ENCODE measurements at regions not wholly inside any gene's neighbourhood (a gene's known extent, or its start where the extent isn't known, plus 50 kb on each side); places are given as distances from the start of the nearest gene placed in this dataset.

DNA sequence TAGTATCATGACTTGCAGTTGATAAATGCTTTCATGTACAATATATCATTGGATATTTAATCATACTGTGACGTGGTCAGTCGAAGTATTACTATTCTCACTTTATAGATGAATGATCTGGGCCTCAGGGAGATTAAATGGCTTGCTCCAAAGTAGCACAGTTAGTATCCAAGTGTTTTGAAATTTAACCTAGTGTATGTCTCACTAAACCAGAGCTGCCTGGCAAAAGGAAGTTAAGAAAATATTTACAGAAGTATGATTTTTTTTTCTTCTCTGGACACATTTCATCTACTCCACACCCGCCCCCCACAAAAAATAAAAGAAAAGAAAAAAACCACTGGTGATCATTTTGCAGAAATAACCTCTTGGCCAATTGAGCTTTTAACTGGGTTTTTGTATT lies 71.9 kb upstream of the CXADR start:
- DNase-seq: no peak

DNA sequence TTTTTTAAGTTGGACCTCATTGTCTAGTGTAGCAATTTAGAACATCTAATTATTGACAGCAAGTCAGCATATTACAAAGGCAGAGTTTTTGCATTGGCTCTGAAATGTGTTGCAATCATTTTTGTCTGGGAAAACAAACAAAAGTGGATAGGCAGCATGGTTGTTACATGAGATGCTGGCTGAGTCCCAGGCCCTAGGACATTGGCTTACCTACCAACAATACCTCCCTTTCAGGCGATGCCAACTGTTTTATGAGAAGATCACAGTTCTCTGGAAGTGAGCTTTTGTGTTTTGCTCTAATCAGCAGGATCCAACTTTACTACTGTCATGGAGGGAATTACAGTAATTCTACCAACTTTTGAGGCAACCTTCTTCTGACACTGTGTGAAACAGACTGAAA lies 71.5 kb upstream of the CXADR start:
- no peak for DNase-seq

DNA sequence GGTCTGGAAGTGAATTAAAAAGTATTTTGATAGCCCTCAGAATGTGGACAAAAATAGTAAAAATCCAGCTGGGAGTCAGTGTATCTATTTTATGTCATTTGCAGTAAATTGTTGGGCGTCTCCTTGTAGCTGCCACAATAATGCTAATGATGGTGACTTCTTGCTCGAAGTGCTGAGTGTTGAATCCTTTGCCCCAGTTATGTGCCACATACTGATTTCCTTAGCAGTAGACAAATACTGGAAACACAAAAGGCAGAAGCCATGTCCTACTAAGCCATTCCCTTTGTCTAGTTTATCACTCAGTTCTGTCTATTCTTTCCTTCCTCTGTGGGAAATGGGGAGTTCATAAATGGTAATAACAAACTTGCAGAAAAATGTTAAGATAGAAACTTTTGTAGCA lies 70.7 kb upstream of the CXADR start:
- DNase-seq: no peak

DNA sequence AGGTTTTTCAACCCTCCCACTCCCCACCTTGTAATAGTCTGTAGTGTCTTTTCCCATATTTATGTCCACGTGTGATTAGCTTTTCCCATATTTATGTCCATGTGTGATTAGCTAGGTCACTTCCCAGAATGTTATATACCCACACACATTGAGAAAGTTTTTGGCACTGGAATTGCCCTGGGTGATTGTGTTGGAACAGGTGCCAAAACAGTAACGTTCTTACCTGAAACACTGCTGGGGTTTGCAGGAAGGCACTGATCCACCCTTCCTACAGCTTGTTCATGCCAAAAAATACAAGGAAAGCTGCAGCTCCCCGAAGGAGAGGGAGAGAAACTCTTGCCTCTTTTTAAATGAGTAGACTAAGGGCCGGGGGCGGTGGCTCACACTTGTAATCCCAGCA lies 68.0 kb upstream of the CXADR start:
- no peak for DNase-seq

DNA sequence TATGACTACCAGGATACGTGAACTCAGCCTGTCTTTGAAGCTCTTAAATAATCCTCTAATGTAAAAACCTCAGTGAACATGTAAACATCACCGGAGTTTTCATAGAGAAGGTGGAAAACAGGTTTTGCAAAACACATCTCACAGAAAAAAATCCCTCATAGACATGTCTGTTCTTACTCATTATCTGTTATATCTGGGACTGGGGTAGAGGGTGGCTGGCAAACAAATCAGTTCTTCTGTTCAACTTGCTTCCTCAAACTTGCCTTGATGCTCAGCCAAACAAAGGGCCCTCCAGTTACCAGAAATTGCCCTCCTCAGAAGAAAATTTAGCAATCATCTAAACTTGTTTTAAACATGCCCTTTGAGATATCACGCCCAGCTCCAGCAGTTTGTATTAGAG lies 66.1 kb upstream of the CXADR start:
- no peak for DNase-seq

DNA sequence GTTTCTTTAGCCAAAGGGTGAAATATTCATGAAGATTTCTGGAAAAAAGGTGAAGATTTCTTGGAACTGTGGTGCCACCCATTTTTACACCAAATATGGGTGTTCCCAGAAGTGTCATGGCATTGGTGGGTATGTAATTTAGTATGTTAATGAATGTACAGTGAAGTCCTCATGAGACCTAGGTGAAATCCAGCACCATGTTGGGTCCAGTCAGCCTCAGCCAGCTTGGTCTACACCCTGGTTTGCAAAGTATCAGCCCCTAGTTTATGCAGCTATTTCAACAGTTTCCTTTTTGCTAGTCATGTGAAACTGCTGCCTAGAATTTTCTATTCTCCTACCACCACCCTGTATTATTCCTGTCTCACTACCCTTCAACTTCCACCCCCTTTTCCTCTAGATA lies 63.1 kb upstream of the CXADR start:
- no peak for DNase-seq

DNA sequence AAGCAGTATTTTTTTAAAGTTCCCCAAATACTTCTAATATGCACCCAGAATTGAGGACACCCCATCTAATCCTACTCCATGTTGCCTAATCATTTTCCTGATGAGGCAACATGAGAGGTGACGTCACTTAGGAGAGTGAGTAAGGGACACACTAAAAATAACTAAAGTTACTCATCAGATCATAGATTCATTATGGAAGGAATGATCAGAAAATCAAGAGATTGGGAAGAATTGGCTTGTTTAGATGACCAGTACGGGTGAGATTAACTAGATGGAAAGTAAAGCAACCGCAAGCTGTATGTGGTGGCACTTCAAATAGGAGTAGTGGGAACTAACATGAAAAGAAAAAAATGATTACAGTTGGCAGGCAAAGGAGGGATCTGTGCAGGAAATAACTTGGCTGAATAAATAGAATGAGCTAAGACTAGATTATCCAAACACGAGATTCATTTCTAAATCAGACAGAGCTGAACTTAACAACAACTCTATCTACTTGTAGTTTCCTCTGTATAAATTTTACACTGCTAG lies 61.4 kb upstream of the CXADR start:
- DNase-seq: no peak

DNA sequence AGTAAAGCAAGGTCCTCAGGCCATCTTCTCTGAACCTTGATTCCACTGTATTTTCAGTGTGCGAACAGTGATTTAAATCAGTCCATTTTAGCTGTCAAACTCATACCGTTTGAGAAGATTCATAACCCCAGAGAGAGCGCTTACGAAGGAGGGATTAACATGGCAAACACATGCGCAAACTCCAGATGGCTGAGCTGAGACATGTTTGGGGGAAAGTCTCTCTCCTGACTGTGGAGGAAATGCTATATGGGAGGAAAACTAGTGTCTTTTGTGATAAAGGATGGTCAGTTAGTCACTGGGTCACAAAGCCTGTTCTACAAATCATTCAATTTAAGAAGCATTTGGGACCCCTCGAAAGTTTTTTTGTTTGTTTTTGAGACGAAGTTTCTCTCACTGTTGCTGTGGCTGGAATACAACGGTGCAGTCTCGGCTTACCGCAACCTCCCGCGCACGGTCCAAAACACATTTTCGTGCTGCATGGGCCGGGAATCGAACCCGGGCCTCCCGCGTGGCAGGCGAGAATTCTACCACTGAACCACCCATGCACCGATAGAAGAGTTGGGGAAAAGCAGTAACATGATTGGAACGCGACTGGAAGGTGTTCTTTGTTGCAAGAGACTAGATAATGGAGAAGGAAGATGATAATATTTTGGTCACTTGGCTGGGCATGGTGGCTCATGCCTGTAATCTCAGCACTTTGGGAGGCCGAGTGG lies 58.4 kb upstream of the CXADR start:
- no peak for DNase-seq

DNA sequence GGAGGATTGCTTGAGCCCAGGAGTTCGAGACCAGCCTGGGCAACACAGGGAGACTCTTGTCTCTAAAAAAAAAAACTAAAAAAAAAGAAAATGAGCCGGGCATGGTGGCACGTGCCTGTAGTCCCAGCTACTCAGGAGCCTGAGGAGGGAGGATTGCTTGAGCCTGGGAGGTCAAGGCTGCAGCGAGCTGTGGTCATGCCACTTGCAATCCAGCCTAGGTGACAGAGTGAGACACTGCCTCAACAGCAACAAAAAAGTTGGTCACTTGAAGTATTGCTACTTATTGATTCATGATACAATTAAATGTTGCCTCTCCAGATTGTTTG lies 57.9 kb upstream of the CXADR start:
- DNase-seq: no peak

DNA sequence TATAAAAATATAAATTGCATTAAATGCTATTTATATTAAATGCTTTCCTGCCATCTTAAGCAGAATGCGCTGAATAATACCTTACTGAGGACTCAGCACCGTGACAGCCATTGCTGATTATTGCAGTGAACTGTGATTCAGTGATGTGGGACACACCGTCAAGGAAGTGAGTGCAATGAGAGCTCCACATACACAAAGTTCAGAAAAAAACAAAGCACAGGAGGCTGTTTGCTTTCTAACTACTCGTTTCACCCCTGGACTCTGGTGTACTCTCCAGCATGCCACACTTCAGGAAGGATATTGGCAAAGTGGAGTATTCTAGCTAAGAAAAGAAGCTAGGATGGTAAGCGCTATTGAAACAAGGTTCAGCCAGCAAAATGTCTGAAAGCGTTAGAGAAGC lies 57.4 kb upstream of the CXADR start:
- DNase-seq: no peak

DNA sequence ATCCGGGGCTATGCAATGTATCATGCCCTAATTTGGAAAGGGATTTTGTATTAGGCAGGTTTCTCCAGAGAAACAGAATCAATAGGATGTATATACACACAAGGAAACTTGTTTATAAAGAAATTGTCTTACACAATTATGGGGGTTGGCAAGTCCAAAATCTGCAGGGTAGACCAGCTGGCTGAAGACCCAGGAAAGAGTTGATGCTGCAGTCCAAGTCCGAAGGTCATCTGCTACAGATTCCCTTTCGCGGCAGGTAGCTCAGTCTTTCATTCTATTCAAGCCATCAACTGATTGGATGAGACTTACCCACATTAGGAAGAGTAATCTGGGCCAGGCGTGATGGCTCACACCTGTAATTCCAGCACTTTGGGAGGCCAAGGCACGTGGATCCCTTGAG lies 54.6 kb upstream of the CXADR start:
- no peak for DNase-seq

DNA sequence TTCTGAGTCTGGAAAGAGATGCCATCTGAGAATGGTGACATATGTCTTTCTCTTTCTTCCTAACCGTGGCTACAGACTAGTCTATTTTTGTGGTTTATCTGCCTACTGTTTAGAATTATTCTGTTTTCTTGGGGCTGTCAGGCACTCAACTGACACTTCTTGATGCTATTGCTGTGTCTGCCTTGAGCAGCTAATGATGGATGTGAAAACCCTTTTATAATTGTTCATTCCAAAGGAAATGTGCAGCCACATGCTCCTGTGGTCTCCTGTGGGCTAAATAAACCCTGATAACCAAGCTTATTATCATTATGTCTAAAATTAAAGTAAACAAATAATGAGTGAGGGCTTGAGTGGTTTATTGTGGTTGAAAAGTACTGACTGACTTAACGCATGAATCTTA lies 52.7 kb upstream of the CXADR start:
- DNase-seq: no peak

DNA sequence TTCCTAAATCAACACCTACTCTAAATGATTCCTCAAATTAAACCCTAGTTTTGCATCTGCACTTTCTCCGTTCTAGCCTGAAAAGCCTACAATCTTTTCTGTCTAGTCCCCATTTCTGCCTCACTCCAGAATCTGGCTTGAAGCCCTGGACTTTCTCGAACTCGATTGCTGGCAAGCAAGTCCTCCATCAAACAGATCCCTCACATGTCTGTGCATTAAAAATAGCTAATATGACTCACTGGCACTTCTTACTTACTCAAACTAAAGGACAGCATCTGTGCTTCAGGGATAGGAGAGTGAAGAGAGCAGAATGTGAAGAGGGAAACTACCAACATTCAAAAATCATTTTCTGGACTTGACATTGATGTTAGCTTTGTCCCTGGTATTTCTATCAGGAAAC lies 51.8 kb upstream of the CXADR start:
- no peak for DNase-seq

DNA sequence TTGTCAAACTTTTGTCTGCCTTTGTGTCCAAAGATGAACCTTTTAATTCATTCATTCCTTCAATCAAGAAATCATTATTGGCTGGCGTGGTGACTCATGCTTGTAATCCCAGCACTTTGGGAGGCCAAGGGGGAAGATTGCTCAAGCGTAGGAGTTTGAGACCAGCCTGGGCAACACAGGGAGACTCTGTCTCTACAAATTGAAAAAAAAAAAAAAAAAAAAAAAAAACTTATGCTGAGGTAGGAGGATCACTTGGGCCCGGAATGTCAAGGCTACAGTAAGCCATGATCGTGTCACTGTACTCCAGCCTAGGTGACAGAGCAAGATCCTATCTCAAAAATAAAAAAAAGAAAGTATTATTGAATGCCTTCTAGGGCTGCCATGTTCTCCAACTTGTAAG lies 51.3 kb upstream of the CXADR start:
- no peak for DNase-seq

DNA sequence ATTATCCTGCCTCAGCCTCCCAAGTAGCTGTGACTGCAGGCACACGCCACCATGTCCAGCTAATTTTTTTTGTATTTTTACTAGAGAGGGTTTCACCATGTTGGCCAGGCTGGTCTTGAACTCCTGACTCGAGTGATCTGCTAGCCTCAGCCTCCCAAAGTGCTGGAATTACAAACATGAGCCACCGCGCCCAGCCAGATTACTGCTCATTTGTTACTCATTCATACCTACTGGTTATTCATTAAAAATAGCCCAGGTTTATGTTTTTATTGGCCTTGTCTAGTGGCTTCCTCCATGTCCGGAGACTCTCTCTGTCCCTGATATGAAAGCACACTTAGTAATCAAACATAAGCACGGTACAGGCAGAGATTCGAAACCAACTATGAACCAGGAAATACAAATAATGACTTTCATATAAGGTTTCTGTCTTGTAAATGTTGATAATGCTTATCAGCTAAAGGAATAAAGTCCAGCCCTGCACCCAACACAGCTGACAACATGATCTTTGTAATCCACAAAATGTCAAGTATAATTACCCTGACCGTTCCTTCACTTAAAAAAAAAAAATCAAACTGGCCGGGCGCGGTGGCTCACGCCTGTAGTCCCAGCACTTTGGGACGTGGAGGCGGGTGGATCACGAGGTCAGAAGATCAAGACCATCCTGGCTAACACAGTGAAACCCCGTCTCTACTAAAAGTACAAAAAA lies 50.4 kb upstream of the CXADR start:
- DNase-seq: no peak

Data from activated gamma-delta T cell treated with Interleukin-2 at 50 U/mL for 16 hours (primary cell).